H9 (cell line): ENCODE measurements at regions not wholly inside any gene's neighbourhood (a gene's known extent, or its start where the extent isn't known, plus 50 kb on each side); places are given as distances from the start of the nearest gene placed in this dataset.
"Not testable (repeated sequence)": the region's sequence is repeated elsewhere in the genome, so short reads cannot be mapped to it uniquely, and the experiment has no call there.

Source experiments
- DNase-seq: peaks from one replicate; pipeline ENCODE4 v3.0.0-alpha.2; 2017
- H2AFZ ChIP-seq: one replicate; pipeline ENCODE4 v1.6.1; 2013; ENCODE audit warnings: mild to moderate bottlenecking, low read length, control low read depth, moderate library complexity
- H2AK5ac ChIP-seq: 2 replicates; pipeline ENCODE4 v1.6.1; 2013; ENCODE audit warnings: low read length, control low read depth, mixed read lengths; ENCODE audit not compliant: insufficient read length
- H2BK120ac ChIP-seq: one replicate; pipeline ENCODE4 v1.6.1; 2013; ENCODE audit warnings: low read depth, mild to moderate bottlenecking, low read length, control low read depth, inconsistent platforms; ENCODE audit not compliant: poor library complexity, severe bottlenecking
- H2BK12ac ChIP-seq: 2 replicates; pipeline ENCODE4 v1.6.1; 2013; ENCODE audit warnings: low read length, control low read depth, mixed read lengths, low read depth; ENCODE audit not compliant: insufficient read length
- H2BK15ac ChIP-seq: 2 replicates; pipeline ENCODE4 v1.6.1; 2013; ENCODE audit warnings: low read depth, low read length, control low read depth
- H2BK20ac ChIP-seq: one replicate; pipeline ENCODE4 v1.6.1; 2013; ENCODE audit warnings: low read depth, mild to moderate bottlenecking, low read length, control low read depth, inconsistent platforms; ENCODE audit not compliant: poor library complexity, severe bottlenecking
- H2BK5ac ChIP-seq: 2 replicates; pipeline ENCODE4 v1.6.1; 2013; ENCODE audit warnings: low read length, control low read depth, mixed read lengths; ENCODE audit not compliant: insufficient read length
- H3K14ac ChIP-seq: 2 replicates; pipeline ENCODE4 v1.6.1; 2013; ENCODE audit warnings: low read length, control low read depth; ENCODE audit not compliant: insufficient read depth
- H3K18ac ChIP-seq: 2 replicates; pipeline ENCODE4 v1.6.1; 2013; ENCODE audit warnings: low read depth, mild to moderate bottlenecking, mixed read lengths, low read length, control low read depth; ENCODE audit not compliant: insufficient read length
- H3K23ac ChIP-seq: 2 replicates; pipeline ENCODE4 v1.6.1; 2013; ENCODE audit warnings: low read length, control low read depth, mixed read lengths, low read depth; ENCODE audit not compliant: insufficient read length
- H3K23me2 ChIP-seq: 2 replicates; pipeline ENCODE4 v1.6.1; 2013; ENCODE audit warnings: low read depth, mild to moderate bottlenecking, mixed read lengths, low read length, control low read depth; ENCODE audit not compliant: insufficient read length, poor library complexity, severe bottlenecking
- H3K27ac ChIP-seq: 2 replicates; pipeline ENCODE4 v1.5.1; 2013; ENCODE audit warnings: low read length, control low read depth, mixed read lengths, low read depth; ENCODE audit not compliant: insufficient read length
- H3K27me3 ChIP-seq: 2 replicates; pipeline ENCODE4 v1.6.1; 2013; ENCODE audit warnings: low read length, control low read depth, inconsistent platforms; ENCODE audit not compliant: insufficient read depth
- H3K4ac ChIP-seq: 2 replicates; pipeline ENCODE4 v1.6.1; 2013; ENCODE audit warnings: low read depth, mild to moderate bottlenecking, control low read depth, inconsistent platforms, low read length, moderate library complexity
- H3K4me1 ChIP-seq: 2 replicates; pipeline ENCODE4 v1.6.1; 2013; ENCODE audit warnings: low read length, control low read depth, inconsistent platforms; ENCODE audit not compliant: insufficient read depth
- H3K4me2 ChIP-seq: 2 replicates; pipeline ENCODE4 v1.6.1; 2013; ENCODE audit warnings: low read length, control low read depth, mixed read lengths; ENCODE audit not compliant: insufficient read length, insufficient read depth
- H3K56ac ChIP-seq: 2 replicates; pipeline ENCODE4 v1.6.1; 2013; ENCODE audit warnings: low read depth, mild to moderate bottlenecking, mixed read lengths, low read length, control low read depth; ENCODE audit not compliant: insufficient read length
- H3K79me1 ChIP-seq: 2 replicates; pipeline ENCODE4 v1.6.1; 2013; ENCODE audit warnings: low read depth, mild to moderate bottlenecking, moderate library complexity, low read length, control low read depth, inconsistent platforms; ENCODE audit not compliant: insufficient read depth, poor library complexity, severe bottlenecking
- H3K79me2 ChIP-seq: 2 replicates; pipeline ENCODE4 v1.6.1; 2013; ENCODE audit warnings: low read length, control low read depth, inconsistent platforms; ENCODE audit not compliant: insufficient read depth
- H3K9ac ChIP-seq: 2 replicates; pipeline ENCODE4 v1.6.1; 2013; ENCODE audit warnings: low read length, control low read depth, mixed read lengths; ENCODE audit not compliant: insufficient read length; ENCODE audit errors: extremely low read depth
- H3K9me3 ChIP-seq: one replicate; pipeline ENCODE4 v1.6.1; 2013; ENCODE audit warnings: low read depth, low read length, inconsistent platforms; ENCODE audit not compliant: control insufficient read depth
- H3T11ph ChIP-seq: one replicate; pipeline ENCODE4 v1.6.1; 2013; ENCODE audit warnings: mild to moderate bottlenecking, low read length, control low read depth, inconsistent platforms
- H4K20me1 ChIP-seq: one replicate; pipeline ENCODE4 v1.6.1; 2013; ENCODE audit not compliant: control insufficient read depth, insufficient read length, insufficient read depth
- H4K5ac ChIP-seq: 2 replicates; pipeline ENCODE4 v1.6.1; 2013; ENCODE audit warnings: low read depth, mild to moderate bottlenecking, mixed read lengths, low read length, control low read depth; ENCODE audit not compliant: insufficient read length
- H4K8ac ChIP-seq: replicated peaks from 2 replicates; pipeline ENCODE4 v1.6.1; 2013; ENCODE audit warnings: low read length, control low read depth, mixed read lengths, low read depth; ENCODE audit not compliant: insufficient read length
- H4K91ac ChIP-seq: 2 replicates; pipeline ENCODE4 v1.6.1; 2013; ENCODE audit warnings: low read depth, mild to moderate bottlenecking, moderate library complexity, mixed read lengths, low read length, control low read depth; ENCODE audit not compliant: insufficient read length
- H3K27ac Mint-ChIP-seq, 3 experiments: 2 replicates in 2 of 3; 3 replicates in 1 of 3; pipeline ENCODE4 v1.8.0; 2020 to 2021; ENCODE audit warnings: mixed read lengths in 3 of 3, mild to moderate bottlenecking in 1 of 3, moderate library complexity in 1 of 3
- H3K27me3 Mint-ChIP-seq: 2 replicates; pipeline ENCODE4 v1.8.0; 2021; ENCODE audit warnings: low read depth, mild to moderate bottlenecking, moderate library complexity, mixed read lengths
- H3K36me3 Mint-ChIP-seq, 3 experiments: 2 replicates in 2 of 3; 3 replicates in 1 of 3; pipeline ENCODE4 v1.8.0; 2020 to 2021; ENCODE audit warnings: low read depth in 3 of 3, mixed read lengths in 3 of 3; ENCODE audit not compliant: insufficient read depth in 1 of 3
- H3K4me1 Mint-ChIP-seq, 2 experiments: 2 replicates each; pipeline ENCODE4 v1.8.0; 2020; ENCODE audit warnings: mixed read lengths in 2 of 2
- H3K4me3 Mint-ChIP-seq, 2 experiments: 2 replicates in 1 of 2; 3 replicates in 1 of 2; pipeline ENCODE4 v1.8.0; 2020 to 2021; ENCODE audit warnings: mild to moderate bottlenecking in 2 of 2, mixed read lengths in 2 of 2, moderate library complexity in 1 of 2
- H3K9me3 Mint-ChIP-seq, 2 experiments: 2 replicates in 1 of 2; 3 replicates in 1 of 2; pipeline ENCODE4 v1.8.0; 2020; ENCODE audit warnings: mild to moderate bottlenecking in 2 of 2, mixed read lengths in 2 of 2, moderate library complexity in 1 of 2
- CTCF ChIP-seq: fragments of 200-600 bp; sonication (generic); conservative IDR thresholded peaks from 3 replicates; pipeline ENCODE4 v1.8.0; 2021; ENCODE audit warnings: antibody characterized with exemption, mild to moderate bottlenecking
- WGBS: extraction: QIAGEN DNeasy Blood & Tissue Kit; methylation state at CpG from one replicate; pipeline ENCODE4 v1.1.7; 2013; ENCODE audit warnings: missing lambda C conversion rate, low lambda C conversion rate, mixed read lengths; ENCODE audit not compliant: insufficient read length; ENCODE audit errors: extremely low coverage; 5-methylcytosine and 5-hydroxymethylcytosine counted together

- Mint-ChIP-seq H3K27ac (peak overlapping the region in 1 of 3 experiments; percentile 31; a peak in 1 of 7 replicates), H3K4me3 (no peak overlapping the region), H3K9me3 (peaks cover 5 to 7% of the 10 kb centered on the region in 2 experiments; a peak in 4 of 5 replicates), H3K4me1 (peaks cover 19 to 25% of the 10 kb centered on the region in 2 experiments), H3K36me3 (peaks cover 3 to 12% (median 3%) of the 10 kb centered on the region in 3 experiments; a peak in 3 of 7 replicates), H3K27me3 (no peaks in the 10 kb centered on the region; the same call in 1 of the 2 replicates)
- TF ChIP-seq CTCF: no peak
- Histone ChIP-seq H3K79me1 (no peaks in the 10 kb centered on the region), H2BK5ac (no peak overlapping the region), H3K23me2 (no peaks in the 10 kb centered on the region), H3K9ac (no peak overlapping the region), H2AK5ac (no peak overlapping the region), H3K27me3 (no peaks in the 10 kb centered on the region), H2BK15ac (no peak overlapping the region), H4K8ac (no peak overlapping the region), H2BK20ac (no peak overlapping the region), H4K5ac (no peak overlapping the region), H3K4me2 (no peak overlapping the region), H3K4ac (no peak overlapping the region), H2BK12ac (no peak overlapping the region), H4K91ac (no peak overlapping the region), H4K20me1 (no peaks in the 10 kb centered on the region), H3K14ac (no peak overlapping the region), H3K18ac (no peak overlapping the region), H3K9me3 (no peaks in the 10 kb centered on the region), H3K23ac (no peak overlapping the region), H3K56ac (no peak overlapping the region), H2AFZ (no peak overlapping the region), H3T11ph (no peak overlapping the region), H2BK120ac (no peak overlapping the region), H3K79me2 (no peaks in the 10 kb centered on the region), H3K27ac (no peak overlapping the region), H3K4me1 (peaks cover 8% of the 10 kb centered on the region; the same call in 1 of the 2 replicates)
- DNase-seq: peak; percentile 42
- WGBS: no CpG with 5 or more reads among the region's 6 CpGs
These were observed 641.8 kb downstream of the MATN1 start for GRCh38 chr1:30081379-30082102.

- H3K27me3 ChIP-seq, H4K8ac ChIP-seq, H3K23me2 ChIP-seq, H2AK5ac ChIP-seq, H2BK12ac ChIP-seq, H3T11ph ChIP-seq, H3K4ac ChIP-seq, H3K14ac ChIP-seq, H3K4me1 Mint-ChIP-seq, H3K27me3 Mint-ChIP-seq, H2BK15ac ChIP-seq, DNase-seq, H3K27ac Mint-ChIP-seq, H2BK5ac ChIP-seq, H3K4me1 ChIP-seq, H3K4me3 Mint-ChIP-seq, H3K4me2 ChIP-seq, H3K56ac ChIP-seq, H2BK20ac ChIP-seq, H3K79me1 ChIP-seq, H3K9me3 ChIP-seq, H4K5ac ChIP-seq, H2AFZ ChIP-seq, H2BK120ac ChIP-seq, H3K23ac ChIP-seq, H4K91ac ChIP-seq, H3K79me2 ChIP-seq, H3K27ac ChIP-seq, H4K20me1 ChIP-seq, H3K9ac ChIP-seq, H3K18ac ChIP-seq: not testable (repeated sequence)
- peaks cover 17 to 19% of the 10 kb centered on the region in 2 experiments for H3K9me3 Mint-ChIP-seq
- H3K36me3 Mint-ChIP-seq: peaks cover 8 to 21% (median 13%) of the 10 kb centered on the region in 3 experiments; a peak in 6 of 7 replicates
These were observed 647.5 kb downstream of the MATN1 start for GRCh38 chr1:30075916-30076315.
